ENCODE measurements at regions not wholly inside any gene's neighbourhood (a gene's known extent, or its start where the extent isn't known, plus 50 kb on each side); places are given as distances from the start of the nearest gene placed in this dataset.
A peak's percentile ranks its signal among the peaks of the same experiment; 100 is the strongest.

DNA sequence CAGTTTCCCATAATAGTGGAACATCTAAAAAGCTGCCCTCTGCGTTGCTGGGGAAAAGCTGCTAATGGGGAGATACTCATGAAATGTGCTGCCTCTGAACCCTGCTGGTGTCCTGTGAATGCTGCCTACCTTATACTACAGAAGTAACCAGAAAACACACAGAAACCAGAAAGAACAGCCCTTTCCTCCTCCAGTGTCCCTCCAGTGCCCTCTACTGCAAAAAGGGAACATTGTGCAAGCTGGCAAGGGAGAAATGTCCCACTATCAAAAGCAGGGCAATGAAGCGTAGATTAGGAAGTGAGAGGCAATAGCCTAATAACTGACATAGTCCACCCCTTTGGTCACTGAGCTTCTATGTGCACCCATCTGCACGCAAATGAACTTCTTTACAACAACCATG is 162.7 kb upstream of the ETAA1 start:
- DNase-seq (ENCODE audit: low spot score): no peak

DNA sequence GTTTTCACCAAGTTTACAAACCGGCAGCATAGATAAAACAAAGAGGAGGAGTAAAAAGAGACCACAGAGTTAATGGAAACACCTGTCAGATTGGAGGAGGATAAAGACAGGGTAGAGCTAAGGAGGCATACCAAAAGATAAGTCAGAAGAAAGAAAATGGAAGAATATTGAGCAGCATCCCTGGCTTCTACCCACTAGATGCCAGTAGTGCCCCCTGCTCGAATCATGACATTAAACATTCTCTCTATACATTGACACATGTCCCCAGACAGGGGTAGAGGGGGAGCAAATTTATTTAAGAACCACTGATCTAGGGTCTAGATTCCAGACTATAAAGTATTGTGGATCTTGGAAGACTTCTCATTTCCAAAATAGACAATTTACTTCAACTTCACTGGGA is 159.8 kb upstream of the ETAA1 start:
- DNase-seq (ENCODE audit: low spot score): no peak

DNA sequence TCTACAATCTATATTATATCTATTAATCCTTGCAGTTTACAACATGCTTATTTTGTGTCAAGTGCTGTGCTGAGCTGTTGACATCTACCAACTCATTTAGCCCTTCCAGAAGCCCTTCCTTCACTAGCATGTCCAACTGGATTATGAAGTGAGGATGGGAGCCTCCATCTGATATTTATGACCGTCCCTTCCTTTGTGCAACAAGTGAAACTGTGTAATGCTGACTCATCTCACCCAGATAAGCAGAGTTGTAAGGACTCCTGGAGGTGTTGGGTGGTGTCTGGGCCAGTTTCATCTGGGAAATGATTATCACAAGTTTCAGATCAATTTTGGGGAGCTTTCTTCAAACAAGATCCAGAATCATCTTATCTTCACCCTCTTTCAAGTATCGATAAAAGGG is 156.6 kb upstream of the ETAA1 start:
- DNase-seq (ENCODE audit: low spot score): no peak

DNA sequence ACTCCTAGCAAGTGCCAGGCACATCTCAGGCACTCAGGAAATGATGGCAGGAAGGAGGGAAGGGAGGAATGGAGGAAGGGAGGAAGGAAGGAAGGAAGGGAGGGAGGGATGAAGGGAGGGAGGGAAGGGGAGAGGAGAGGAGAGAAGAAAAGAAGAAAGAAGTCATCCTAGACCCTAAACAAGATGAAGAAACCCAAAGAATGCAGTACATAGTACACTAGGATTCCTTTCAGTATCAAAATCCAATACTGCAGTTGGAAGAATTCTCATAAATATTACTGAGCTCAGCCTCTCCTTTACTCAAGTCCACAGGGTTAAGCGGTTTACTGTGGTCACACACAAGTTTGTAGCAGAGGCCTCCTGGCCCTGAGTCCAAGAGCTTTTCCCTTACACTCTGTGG is 155.7 kb upstream of the ETAA1 start:
- DNase-seq (ENCODE audit: low spot score): no peak

DNA sequence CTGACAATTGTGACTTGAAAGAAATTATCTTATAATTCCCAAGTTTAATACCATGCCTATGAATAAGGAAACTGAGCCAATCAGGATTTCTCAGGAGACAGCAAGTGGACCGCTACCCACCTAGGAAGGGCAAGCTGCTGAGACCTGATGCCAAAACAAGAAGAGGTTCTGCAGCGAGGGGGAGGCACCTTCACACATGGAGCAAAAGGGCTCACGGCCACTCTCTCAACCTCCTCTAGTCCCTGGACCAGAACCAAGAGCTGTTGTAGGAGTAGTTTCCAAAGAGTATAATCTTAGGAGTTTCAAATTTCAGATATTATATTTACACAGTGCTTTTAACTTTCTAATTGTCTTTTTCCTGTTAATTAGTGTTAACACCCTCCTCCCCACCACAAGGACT is 154.7 kb upstream of the ETAA1 start:
- no peak for DNase-seq (ENCODE audit: low spot score)

DNA sequence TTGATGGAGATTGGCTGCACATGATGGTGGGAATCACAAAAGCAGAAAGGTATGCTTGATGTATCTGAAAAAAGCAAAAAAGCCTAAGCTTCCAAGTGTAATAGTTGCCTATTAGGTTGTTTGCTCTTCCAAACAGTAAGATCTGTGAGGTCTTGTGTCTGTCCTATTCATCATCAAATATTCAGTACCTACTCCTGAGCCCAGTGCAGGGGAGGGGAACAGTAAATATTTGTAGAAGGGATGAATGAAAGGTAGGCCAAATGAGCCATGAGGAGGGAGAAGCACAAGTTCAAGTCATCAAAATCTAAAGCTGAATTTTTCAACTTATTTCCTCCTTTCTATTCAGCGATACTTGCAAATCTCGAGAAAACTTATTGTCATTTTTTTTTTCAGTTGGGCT is 153.2 kb upstream of the ETAA1 start:
- DNase-seq (ENCODE audit: low spot score): no peak

DNA sequence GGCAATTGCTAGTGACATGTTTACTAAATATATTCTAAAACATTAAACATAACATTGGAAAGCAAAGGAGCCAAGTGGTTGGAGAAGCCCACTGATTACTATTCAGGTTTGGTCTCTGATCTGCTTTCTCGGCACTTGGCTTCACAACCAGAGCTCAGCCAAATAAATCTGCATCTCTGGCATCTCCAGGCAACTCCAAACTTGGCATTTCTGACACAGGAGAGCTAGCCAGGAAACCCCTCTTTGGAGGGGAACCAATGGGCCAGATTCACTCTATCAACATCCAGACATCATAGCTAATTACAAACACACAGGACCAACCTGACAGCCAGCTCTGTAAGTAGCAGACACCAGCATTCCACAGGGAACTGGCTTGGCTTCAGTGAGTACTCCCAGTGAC is 150.3 kb upstream of the ETAA1 start:
- no peak for DNase-seq (ENCODE audit: low spot score)

DNA sequence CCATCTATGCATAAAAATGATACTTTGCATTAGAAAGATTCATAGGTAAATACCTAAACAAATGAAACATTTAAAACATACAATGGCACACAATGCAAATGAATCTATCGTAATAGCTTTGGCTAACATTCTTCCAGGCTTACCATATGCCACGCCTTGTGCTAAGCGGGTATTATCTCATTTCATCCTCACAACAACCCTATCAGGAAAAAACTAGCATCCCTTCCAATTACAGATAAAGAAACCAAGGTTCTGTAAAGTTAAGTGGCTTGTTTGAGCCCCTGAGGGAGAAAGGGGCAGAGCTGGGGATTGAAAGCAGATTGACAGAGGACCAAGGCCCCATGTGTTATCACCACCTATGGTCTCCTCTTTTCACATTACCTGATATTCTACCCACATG is 145.4 kb upstream of the ETAA1 start:
- DNase-seq (ENCODE audit: low spot score): no peak

DNA sequence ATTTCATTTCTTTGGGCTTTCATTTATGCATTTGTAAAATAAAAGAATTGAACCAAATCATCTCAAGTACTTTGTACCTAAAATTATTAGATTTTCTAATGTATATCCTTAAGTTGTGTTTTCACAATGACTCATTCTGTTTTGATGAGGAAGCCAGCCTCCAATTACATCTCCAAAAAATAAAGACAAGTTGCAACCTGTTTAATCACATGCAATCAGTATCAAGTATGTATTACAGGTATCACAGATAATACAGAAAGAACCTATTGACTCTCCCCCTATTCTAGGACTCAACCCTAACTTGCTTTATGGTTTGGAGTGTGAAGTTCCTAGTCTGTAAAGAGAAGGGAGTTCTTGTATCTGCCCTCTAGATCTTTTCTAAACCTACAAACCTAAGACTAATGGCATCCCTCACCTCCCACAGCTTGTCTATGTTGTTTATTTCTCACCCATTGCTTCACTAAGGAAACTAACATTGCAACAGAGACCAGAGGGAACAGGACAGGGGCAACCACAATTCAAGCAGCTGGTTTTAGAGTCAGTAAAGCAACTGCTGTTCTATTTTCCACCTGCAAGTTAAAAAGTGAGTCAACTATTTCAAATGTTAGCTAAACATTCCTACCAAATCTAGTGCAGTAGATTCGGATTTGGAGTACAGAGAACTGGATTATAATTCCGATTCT is 141.1 kb upstream of the ETAA1 start:
- no peak for DNase-seq (ENCODE audit: low spot score)

DNA sequence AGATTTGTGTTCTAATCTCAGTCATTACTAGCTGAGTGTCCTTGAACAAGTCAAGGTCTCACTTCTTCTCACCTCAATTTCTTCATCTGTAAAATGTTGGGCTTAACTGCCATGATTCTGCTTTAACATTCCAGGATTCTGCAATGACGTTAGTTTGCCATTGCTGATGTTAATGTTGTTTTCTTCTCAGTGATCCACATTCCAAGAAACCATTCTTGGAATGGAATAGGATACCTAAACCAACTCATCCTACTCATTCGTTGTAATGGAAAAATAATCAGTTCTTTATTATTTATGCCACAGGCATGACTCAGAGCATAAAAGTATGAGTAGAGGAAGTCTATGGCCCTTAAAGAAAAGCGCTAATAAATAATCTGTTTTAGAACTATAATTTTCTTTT is 140.2 kb upstream of the ETAA1 start:
- DNase-seq (ENCODE audit: low spot score): no peak

DNA sequence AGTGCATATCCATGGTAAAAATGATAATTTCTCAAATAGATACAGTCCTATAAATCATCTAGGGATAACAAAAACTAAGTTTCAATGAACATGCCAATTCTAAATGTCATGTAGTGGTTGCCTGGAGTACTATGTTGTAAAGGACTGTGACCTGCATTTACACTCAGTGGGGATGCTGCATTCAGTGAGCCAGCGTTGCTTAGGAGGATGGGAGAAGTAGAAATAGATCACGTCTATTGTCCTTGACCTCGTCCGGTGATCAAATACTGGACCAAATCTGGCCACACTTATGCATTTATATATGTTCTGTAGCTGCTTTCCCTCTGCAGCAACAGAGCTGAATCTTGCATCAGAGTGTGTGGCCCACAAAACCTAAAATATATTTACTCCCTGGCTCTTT is 139.0 kb upstream of the ETAA1 start:
- DNase-seq (ENCODE audit: low spot score): no peak

DNA sequence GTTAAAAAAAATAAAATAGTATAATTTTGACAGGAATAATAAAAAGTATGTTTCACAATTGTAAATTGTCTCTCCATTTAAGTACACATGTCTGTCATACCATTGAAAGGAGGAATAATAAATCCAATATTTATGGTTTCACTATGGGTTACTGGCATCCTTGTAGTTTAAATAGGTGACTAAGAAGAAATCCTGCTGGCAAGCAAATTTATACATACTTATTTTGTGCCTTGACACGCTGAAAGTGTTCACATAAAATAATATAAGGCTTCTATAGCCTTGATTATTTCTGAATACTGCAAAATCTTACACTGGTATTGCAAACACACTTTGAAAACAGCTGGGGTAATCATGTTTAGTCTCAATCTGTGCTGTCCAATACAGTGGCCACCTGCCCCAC is 138.3 kb upstream of the ETAA1 start:
- no peak for DNase-seq (ENCODE audit: low spot score)

DNA sequence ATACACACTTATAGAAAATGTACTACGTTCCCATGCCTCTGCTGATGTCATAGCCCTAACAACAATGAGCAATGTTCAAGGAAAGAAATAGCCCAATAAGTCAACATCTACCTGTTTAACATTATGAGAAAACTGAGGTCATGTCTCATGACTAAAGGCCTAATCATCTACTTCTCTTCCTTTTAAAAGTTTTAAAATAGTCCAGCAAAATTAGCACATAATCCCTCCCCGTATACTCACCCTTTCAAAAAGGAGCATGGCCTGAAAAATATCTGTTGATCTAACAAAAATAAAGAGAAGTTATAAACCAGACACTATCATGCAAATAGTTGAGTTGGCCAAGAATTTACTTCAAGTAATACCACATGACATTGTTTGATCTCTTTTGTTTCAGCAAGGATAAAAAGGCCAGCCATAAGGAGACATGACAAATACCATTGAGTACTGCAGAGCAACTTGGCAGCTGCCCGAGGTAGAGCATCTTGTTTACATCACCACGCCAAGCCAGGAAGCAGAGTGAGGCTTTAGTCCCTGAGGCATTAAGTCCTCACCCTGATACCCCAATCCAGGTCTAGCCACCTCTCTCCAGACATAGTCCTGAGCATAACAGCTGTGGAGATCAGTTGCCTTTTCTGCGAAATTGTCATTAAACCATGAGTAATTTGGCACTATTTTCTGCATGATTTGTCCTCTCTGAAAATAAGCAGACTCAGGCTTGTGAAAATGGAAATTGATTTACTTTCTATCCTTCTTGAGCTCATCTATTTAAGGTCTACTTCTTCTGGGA is 137.4 kb upstream of the ETAA1 start:
- no peak for DNase-seq (ENCODE audit: low spot score)

DNA sequence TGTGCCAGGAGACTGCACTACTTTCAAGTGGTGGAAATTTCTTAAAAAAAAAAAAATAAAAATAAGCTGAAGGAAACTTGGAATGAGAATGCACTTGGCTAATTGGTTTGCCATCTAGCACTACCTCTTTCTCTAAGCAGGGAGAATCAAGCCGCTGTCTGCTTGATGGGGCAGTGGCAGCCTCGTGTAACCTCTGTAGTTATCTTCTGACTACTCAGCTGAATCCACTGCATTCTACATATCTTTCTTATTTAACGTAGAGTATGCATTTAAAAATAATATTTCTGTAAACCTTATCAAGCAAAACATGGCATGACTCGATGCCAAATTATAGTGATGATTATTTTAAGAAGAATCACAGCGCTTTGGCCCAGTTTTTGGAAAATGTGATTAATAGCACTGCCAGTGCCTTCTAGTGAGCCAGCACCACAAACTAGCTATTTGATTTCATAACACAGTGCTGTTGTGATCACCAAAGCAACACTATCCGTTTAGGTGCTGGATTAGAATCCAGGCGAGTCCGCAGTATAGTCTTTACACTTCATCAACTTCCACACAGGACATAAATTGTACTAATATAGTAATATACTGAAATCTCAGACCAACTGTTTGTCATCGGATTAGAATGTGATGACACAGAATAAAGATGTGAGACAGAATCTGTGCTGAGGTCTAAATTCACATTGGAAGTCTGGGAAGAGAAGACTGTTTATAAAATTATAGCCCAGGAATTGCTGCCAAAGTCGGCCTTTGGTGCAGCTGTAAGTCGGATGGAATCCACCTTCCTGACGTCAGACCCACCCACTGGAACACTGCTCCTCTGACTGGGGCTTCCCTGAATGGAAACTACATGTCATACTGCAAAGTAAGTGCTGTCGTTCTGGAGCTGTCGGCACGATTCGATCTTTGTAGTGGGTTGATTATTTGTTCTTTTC is 136.5 kb upstream of the ETAA1 start:
- DNase-seq (ENCODE audit: low spot score): peak; percentile 69

DNA sequence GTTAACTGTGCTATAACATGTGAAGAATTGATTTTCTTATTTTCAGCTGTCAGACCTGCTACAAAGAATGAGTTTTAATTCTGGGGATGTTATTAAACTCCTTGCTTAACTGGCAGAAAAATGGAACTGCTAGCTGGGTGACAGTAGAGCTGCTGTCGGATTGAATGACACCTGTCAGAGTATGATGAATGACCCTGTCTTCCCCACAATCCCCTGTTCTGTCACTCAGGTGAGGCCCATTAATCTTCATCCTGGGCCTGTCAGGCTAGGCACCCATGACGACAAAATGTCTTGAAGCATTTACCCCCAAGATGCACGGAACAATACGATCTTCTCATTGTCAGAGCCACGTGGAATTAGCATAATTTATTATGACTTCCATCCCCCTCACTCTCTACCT is 129.9 kb upstream of the ETAA1 start:
- DNase-seq (ENCODE audit: low spot score): no peak

DNA sequence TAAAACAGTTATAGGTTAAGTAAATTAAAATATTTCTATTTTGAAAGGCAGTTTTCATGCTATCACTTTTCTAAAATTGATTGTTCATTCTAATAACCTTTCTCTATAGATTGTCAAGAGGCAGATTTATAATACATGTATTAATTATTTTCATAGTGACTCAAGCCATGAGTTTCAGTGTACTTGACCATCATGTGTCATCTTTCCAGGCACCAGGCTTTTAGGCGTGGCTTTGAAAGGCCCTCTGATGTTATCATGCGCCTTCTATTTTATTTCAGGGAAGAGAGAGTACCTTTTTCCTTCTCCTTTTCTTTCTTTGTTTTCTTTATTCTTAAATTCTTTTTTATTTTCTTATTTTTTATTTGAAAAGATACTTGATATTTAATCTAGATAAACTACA is 128.3 kb upstream of the ETAA1 start:
- no peak for DNase-seq (ENCODE audit: low spot score)

DNA sequence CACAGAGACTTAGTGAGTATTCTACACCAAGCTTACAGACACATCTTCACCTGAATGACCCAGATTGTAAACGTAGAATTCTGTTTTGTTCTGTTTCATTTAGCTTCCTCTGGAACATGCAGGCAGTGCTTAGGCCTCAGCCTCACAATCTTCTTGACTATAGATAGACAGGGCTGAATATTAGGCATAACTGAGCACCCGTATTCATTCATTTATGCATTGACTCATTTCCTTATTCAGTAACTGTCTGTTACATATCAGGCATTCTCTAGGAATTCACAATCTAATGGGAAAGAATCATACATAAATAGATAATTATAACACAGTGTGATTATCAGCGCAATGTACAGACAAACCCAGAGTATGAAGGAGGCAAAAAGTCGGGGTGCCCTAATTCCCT is 124.9 kb upstream of the ETAA1 start:
- DNase-seq (ENCODE audit: low spot score): no peak

DNA sequence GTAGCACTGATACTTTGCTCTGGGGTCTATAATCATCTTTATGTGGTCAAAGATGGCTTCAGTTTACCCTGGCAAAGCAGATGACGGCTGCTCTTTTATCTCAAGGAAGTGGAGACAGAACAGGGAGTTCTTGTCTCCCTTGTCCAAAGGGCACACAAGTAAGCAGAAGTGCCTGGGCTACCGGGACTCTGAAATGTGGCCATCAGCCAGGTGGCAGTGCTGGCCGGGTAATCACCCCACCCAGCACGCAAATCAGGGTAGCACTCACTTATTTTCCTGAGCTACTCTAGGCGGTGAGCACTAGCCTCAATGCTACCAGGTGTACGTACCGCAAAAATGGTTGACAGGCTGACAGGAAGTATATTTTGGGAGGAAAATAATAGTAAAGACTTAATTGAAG is 119.7 kb upstream of the ETAA1 start:
- DNase-seq (ENCODE audit: low spot score): no peak

DNA sequence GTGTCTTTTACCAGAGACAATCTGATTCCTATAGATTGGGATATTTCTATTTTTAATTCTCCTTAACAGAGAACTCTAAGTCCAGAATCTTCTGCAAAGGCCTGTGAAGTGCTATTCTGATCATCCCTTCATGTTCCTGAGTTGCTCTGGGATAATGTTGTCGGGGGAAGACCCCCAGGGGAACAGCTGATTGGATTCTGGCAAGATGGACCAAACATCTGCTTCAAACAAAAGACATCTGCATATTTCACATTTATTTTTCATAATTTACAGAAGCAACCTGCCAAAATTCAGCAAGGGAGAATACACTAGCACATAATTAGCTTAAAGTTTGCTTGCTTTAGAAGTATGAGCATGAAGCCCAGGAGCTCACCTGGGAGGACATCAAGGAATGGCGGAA is 116.0 kb upstream of the ETAA1 start:
- DNase-seq (ENCODE audit: low spot score): no peak

DNA sequence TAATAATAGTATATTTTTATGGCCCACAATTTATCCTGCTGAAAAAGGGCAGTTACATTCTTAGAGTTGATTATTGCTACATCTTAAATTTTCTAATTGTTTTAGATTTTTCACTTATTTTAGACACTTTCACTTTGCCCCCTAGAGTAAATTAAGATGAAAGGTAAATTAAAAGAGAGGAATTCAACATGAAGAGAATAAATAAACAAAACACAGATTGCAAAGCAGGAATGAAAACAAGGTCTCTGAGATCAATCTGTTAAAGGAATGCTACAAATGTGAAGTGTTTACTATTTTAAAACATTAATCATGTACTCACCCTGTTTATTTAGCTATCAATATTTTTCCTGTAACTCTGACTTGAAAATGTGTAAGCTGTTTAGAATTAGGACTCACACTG is 113.5 kb upstream of the ETAA1 start:
- no peak for DNase-seq (ENCODE audit: low spot score)

DNA sequence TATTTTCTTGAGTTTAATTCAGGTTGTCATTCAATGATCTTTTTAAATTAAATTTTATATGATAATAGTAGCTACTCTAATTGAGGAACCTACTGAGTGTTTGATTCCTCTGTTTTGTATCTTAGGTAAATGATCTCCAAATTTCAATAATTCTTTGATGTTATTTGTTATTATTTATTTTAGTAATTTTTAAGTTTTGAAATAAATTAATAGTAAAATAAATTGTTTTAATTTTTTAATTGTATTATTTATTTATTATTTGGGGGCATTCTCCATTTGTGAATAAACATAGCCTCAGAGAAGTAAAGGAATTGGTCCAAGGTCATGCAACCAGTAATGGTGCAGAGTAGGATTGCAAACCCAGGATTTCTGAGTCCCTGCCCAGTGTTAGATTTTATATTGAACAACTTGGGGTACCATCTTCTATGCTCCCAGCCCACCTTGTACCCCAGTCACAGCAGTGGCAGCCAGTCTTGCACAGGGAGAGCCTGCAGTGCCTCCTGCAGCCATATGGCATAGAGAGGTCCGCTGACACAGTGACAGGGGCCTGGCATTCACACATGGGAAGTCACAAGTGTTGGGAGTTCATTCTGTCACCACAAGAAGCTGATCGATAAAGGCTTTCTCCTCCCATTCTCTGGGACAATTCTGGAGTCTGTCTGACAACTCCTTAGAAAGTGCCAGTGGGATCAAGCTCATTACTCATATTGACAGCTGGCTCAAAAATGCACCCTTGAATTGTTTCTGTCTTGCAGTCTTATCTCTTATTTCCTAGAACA is 110.0 kb upstream of the ETAA1 start:
- DNase-seq (ENCODE audit: low spot score): no peak

DNA sequence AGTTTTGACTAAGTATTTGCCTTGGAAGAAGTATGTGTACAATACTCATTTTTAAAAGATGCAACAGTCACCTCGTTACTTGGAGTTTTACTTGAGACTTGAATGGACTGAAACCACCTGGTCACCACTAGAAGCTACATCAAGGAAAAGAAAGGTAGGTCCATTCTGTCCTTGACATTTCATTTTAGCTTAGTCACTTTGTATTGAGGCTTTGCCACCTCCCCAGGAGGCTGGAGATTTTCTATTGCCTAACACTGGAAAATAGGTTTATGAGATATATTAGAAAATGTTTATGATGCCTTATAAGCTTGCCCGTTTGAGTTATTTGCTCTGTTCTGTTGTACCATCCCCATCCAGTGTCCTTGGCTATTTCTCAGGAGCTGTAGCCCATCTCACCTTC is 107.9 kb upstream of the ETAA1 start:
- DNase-seq (ENCODE audit: low spot score): no peak

Measured in ureter (tissue), 1 donor.